Panc1 (cell line): ENCODE measurements at regions not wholly inside any gene's neighbourhood (a gene's known extent, or its start where the extent isn't known, plus 50 kb on each side); places are given as distances from the start of the nearest gene placed in this dataset.

Source experiments
- CTCF ChIP-seq: fragments of 450-650 bp; IDR thresholded peaks from 2 replicates; pipeline ENCODE4 v1.5.1; 2017; ENCODE audit warnings: mild to moderate bottlenecking
- REST ChIP-seq, 2 experiments: IDR thresholded peaks; 2 replicates each; pipeline ENCODE4 v1.6.1; 2011 to 2012; ENCODE audit warnings: low read depth in 2 of 2, control low read depth in 1 of 2, low read length in 1 of 2, mild to moderate bottlenecking in 1 of 2, moderate library complexity in 1 of 2; ENCODE audit not compliant: insufficient read depth in 1 of 2
- SIN3A ChIP-seq: IDR thresholded peaks from 2 replicates; pipeline ENCODE4 v1.6.1; 2012; ENCODE audit warnings: low read depth, mild to moderate bottlenecking, low read length, moderate library complexity, borderline replicate concordance; ENCODE audit not compliant: insufficient read depth

- TF ChIP-seq REST (IDR thresholded peaks at IDR 0.05; ENCODE audit: insufficient read depth in 1 of 2, low read depth in 2 of 2, low read length in 1 of 2) (no peak), CTCF (no peak), SIN3A (no peak)
These were observed 102.8 kb upstream of the MUCL1 start for GRCh38 chr12:54751493-54751892.
